ENCODE measurements at regions not wholly inside any gene's neighbourhood (a gene's known extent, or its start where the extent isn't known, plus 50 kb on each side); places are given as distances from the start of the nearest gene placed in this dataset.

DNA sequence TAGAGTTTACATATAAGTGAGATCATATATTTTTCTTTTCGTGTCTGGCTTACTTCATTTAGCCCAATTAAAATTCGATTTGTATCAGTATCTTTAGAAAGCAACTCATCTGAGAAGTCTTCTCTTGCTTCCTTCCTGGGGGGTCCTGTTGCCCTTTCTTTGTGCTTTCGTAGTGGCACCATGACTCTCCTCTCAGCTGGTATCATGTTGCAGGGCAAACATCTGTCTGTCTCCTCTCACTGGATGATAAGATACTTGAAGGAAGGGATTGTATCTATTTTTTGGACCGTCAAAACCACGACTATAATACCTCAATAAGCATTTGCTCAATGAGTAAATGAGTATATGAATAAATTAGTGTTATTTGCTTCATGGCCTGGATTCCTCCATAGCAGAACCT lies 382.5 kb upstream of the SORCS1 start:
- TF ChIP-seq CTCF (IDR thresholded peaks at IDR 0.05) (no peak), TCF7 (CRISPR knock-in tag; IDR thresholded peaks at IDR 0.05; ENCODE audit: low read depth) (no peak), ATF6 (CRISPR knock-in tag; IDR thresholded peaks at IDR 0.05) (no peak)
- TF ChIP-seq, protein P1, sequence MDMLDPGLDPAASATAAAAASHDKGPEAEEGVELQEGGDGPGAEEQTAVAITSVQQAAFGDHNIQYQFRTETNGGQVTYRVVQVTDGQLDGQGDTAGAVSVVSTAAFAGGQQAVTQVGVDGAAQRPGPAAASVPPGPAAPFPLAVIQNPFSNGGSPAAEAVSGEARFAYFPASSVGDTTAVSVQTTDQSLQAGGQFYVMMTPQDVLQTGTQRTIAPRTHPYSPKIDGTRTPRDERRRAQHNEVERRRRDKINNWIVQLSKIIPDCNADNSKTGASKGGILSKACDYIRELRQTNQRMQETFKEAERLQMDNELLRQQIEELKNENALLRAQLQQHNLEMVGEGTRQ (CRISPR knock-in tag; IDR thresholded peaks at IDR 0.05), result no peak

Data from WTC11 (cell line).